Neural crest cell (in vitro differentiated cells): ENCODE measurements at regions not wholly inside any gene's neighbourhood (a gene's known extent, or its start where the extent isn't known, plus 50 kb on each side); places are given as distances from the start of the nearest gene placed in this dataset.

Experiments used
- DNase-seq: peaks from one replicate; pipeline ENCODE4 v3.0.0; 2021; ENCODE audit warnings: low read depth, mixed read lengths, low spot score
- H3K27ac Mint-ChIP-seq: one replicate; pipeline ENCODE4 v1.8.0; 2021; ENCODE audit warnings: mild to moderate bottlenecking, mixed read lengths; ENCODE audit not compliant: unreplicated experiment
- H3K27me3 Mint-ChIP-seq: 2 replicates; pipeline ENCODE4 v1.8.0; 2021; ENCODE audit warnings: low read depth, mild to moderate bottlenecking, mixed read lengths
- H3K36me3 Mint-ChIP-seq: 2 replicates; pipeline ENCODE4 v1.8.0; 2021; ENCODE audit warnings: low read depth, mild to moderate bottlenecking, mixed read lengths
- H3K4me1 Mint-ChIP-seq: 2 replicates; pipeline ENCODE4 v1.8.0; 2021; ENCODE audit warnings: mixed read lengths
- H3K4me3 Mint-ChIP-seq: one replicate; pipeline ENCODE4 v1.8.0; 2021; ENCODE audit warnings: mild to moderate bottlenecking, mixed read lengths
- H3K9me3 Mint-ChIP-seq: 2 replicates; pipeline ENCODE4 v1.8.0; 2021; ENCODE audit warnings: mixed read lengths
- CTCF ChIP-seq: fragments of 200-600 bp; sonication (generic); conservative IDR thresholded peaks from 2 replicates; pipeline ENCODE4 v1.5.0; 2021; ENCODE audit warnings: antibody characterized with exemption, mild to moderate bottlenecking

- H3K36me3 Mint-ChIP-seq = peaks cover 5% of the 10 kb centered on the region
- H3K9me3 Mint-ChIP-seq = peaks cover 9% of the 10 kb centered on the region
- no peak overlapping the region for H3K4me3 Mint-ChIP-seq
- H3K4me1 Mint-ChIP-seq = peaks cover 11% of the 10 kb centered on the region
- H3K27me3 Mint-ChIP-seq = no peaks in the 10 kb centered on the region
- no peak for TF ChIP-seq CTCF
- H3K27ac Mint-ChIP-seq = no peak overlapping the region
- DNase-seq = no peak
These were observed 116.3 kb upstream of the SOX1 start for GRCh38 chr13:111950697-111951096.

DNA sequence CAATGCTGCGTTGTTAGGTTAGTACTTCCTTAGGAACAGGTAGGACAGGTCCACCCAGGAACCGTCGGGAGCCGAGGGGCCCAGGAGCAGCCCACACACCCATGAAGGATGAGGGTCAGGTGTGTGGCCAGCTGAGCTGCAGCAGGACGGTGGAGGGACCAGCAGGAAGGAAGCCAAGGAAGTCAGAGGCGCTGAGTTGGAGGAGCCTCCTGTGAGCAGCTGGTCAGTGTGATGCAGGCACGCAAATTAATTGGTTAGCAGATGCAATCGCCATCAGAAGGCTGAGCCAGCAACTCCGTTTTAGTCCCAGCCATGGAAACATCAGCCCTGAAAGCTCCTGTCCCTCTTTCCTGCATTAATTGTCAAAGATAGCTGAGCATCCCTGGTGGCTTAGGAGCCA lies 114.9 kb upstream of the SOX1 start:
- TF ChIP-seq CTCF = no peak
- H3K4me3 Mint-ChIP-seq = no peak overlapping the region
- H3K4me1 Mint-ChIP-seq = peaks cover 7% of the 10 kb centered on the region
- H3K36me3 Mint-ChIP-seq = peaks cover 5% of the 10 kb centered on the region
- no peaks in the 10 kb centered on the region for H3K27me3 Mint-ChIP-seq
- DNase-seq = no peak
- peaks cover 9% of the 10 kb centered on the region for H3K9me3 Mint-ChIP-seq
- no peak overlapping the region for H3K27ac Mint-ChIP-seq

GRCh38 chr13:111952814-111953213 lies 114.1 kb upstream of the SOX1 start:
- Mint-ChIP-seq H3K9me3 (peaks cover 9% of the 10 kb centered on the region), H3K4me1 (peaks cover 7% of the 10 kb centered on the region), H3K27me3 (no peaks in the 10 kb centered on the region), H3K4me3 (no peak overlapping the region), H3K27ac (no peak overlapping the region), H3K36me3 (peaks cover 5% of the 10 kb centered on the region)
- no peak for DNase-seq
- no peak for TF ChIP-seq CTCF

- DNase-seq = no peak
- TF ChIP-seq CTCF = no peak
- H3K4me1 Mint-ChIP-seq = peaks cover 7% of the 10 kb centered on the region
- H3K27me3 Mint-ChIP-seq = no peaks in the 10 kb centered on the region
- H3K27ac Mint-ChIP-seq = no peak overlapping the region
- peaks cover 5% of the 10 kb centered on the region for H3K36me3 Mint-ChIP-seq
- no peak overlapping the region for H3K4me3 Mint-ChIP-seq
- H3K9me3 Mint-ChIP-seq = peaks cover 9% of the 10 kb centered on the region
These were observed 113.3 kb upstream of the SOX1 start for GRCh38 chr13:111953546-111954178.

DNA sequence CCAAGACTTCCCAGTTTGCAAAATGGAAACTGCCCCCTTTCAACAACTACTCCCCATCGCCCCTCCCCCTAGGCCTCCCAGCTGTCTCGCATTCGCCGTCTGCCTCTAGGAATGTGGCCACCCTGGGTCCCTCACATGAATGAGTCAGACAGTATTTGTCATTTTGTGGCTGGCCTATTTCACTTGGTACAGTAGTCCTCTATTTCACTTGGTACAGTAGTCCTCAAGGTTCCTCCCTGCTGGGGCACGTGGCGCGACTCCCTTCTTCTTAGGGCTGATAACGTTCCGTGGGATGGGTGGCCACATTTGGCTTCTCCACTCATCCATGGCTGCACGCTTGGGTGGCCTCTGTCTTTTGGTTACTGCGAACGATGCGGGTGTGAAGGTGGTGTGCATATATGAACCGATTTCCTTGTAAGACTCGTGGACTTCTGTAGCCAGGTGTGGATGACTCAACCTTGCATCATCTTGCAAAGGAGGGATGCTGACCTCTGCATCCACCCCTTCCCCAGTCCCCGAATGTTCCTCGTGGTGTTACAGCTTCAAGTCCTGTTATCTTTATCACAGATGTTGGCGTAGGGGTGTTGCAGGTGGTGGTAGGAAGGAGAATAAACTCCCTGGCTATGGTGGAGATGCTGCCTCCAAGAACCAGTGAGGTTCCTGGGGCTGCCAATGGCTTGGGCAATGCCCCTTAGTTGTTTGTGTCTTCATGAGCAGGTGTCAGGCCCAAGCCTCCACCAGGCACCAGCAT lies 112.1 kb upstream of the SOX1 start:
- H3K27ac Mint-ChIP-seq = no peak overlapping the region
- no peak for DNase-seq
- no peaks in the 10 kb centered on the region for H3K27me3 Mint-ChIP-seq
- H3K4me1 Mint-ChIP-seq = peaks cover 7% of the 10 kb centered on the region
- H3K36me3 Mint-ChIP-seq = peaks cover 2% of the 10 kb centered on the region
- H3K9me3 Mint-ChIP-seq = peaks cover 6% of the 10 kb centered on the region
- no peak overlapping the region for H3K4me3 Mint-ChIP-seq
- no peak for TF ChIP-seq CTCF
